Dendritic cell treated with granulocyte-macrophage colony-stimulating factor and Interleukin-4, amounts not matched to agents 40 ng/mL and 50 ng/mL, for 4 days (primary cell): ENCODE measurements at regions not wholly inside any gene's neighbourhood (a gene's known extent, or its start where the extent isn't known, plus 50 kb on each side); places are given as distances from the start of the nearest gene placed in this dataset.
A peak's percentile ranks its signal among the peaks of the same experiment; 100 is the strongest.

Source experiments
- H3K27ac Mint-ChIP-seq: one replicate; pipeline ENCODE4 v1.8.0; 2022; ENCODE audit warnings: mild to moderate bottlenecking, mixed read lengths
- H3K27me3 Mint-ChIP-seq: one replicate; pipeline ENCODE4 v1.8.0; 2022; ENCODE audit warnings: mild to moderate bottlenecking, mixed read lengths
- H3K36me3 Mint-ChIP-seq: one replicate; pipeline ENCODE4 v1.8.0; 2022; ENCODE audit warnings: low read depth, mixed read lengths
- H3K4me1 Mint-ChIP-seq: one replicate; pipeline ENCODE4 v1.8.0; 2022; ENCODE audit warnings: low read depth, mixed read lengths
- H3K4me3 Mint-ChIP-seq: one replicate; pipeline ENCODE4 v1.8.0; 2022; ENCODE audit warnings: mild to moderate bottlenecking, moderate library complexity, mixed read lengths
- H3K9me3 Mint-ChIP-seq: one replicate; pipeline ENCODE4 v1.8.0; 2022; ENCODE audit warnings: mixed read lengths
- intact Hi-C: fragments of 100-400 bp; cut with micrococcal nuclease; formaldehyde crosslinking; loops from one replicate; pipeline ENCODE4 v1.15.0; 2022

DNA sequence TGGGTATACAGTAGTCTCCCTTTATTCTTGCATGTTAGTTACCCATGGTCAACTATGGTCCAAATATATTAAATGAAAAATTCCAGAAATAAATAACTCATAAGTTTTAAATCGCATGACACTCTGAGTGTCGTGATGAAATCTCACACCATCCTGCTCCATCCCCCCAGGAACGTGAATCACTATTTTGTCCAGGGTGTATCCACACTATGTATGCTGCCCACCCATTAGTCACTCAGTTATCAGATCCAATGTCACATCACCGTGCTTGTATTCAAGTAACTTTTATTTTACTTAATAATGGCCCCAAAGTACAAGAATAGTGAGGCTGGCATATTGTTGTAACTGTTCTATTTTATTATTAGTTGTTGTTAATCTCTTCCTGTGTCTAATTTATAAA, 115.8 kb upstream of the SERP2 start:
- no peak overlapping the region for H3K27ac Mint-ChIP-seq
- H3K4me1 Mint-ChIP-seq = peaks cover 20% of the 10 kb centered on the region
- peaks cover 56% of the 10 kb centered on the region for H3K27me3 Mint-ChIP-seq
- no peaks in the 10 kb centered on the region for H3K36me3 Mint-ChIP-seq
- H3K4me3 Mint-ChIP-seq = no peak overlapping the region
- intact Hi-C loops = loop anchor here (10.0 kb wide), 1 partner anchor 113 kb away; no protein-coding TSS in a partner anchor
- no peaks in the 10 kb centered on the region for H3K9me3 Mint-ChIP-seq

DNA sequence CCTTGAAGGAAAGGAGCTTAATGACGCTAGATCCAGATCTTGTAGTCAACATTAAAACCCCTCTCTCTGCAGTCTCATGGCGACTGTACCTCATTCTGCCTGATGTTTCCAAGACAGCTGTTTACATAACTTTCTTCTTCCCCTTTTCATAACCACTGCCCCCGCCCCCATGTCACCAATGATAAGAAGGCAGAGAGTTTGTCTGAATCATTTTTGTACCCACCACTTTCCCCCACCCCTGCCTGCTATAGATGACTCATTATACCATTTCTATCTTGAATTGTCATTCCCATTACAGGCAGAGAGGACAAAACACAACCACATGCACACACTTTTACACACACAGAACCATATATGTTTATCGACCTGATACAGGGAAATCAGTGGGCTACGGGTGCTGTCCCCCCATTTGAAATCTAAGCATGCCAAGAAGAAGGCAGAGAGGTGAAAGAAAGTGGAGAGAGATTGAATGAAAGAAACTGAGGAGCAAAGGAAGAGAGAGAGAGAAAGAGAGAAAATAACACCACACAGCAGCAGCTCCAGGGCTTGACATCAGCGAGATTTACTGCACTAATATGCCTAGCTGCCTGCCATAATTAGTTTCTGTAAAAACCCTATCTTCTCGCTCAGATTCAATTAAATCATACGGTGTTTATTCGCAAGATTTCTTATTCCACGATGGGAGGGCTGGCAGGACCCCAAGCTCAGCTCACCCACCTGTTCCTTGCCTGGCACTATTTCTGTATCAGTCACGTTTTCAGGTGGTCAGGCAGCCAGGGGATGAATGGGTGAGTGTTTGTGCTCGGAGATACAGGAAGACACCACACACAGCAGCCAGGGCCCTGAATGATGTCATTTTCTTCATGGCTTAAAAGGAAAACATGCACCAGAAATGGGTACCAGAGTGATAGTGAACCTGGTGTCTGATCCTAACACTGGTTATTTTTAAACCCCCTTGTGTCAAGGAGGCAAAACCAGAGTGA, 114.3 kb upstream of the SERP2 start:
- intact Hi-C loops = loop anchor here (10.0 kb wide), 1 partner anchor 115 kb away; no protein-coding TSS in a partner anchor
- Mint-ChIP-seq H3K36me3 (no peaks in the 10 kb centered on the region), H3K9me3 (no peaks in the 10 kb centered on the region), H3K4me3 (peak overlapping the region; percentile 71), H3K27ac (peak overlapping the region; percentile 70), H3K27me3 (peaks cover 51% of the 10 kb centered on the region), H3K4me1 (peaks cover 22% of the 10 kb centered on the region)

DNA sequence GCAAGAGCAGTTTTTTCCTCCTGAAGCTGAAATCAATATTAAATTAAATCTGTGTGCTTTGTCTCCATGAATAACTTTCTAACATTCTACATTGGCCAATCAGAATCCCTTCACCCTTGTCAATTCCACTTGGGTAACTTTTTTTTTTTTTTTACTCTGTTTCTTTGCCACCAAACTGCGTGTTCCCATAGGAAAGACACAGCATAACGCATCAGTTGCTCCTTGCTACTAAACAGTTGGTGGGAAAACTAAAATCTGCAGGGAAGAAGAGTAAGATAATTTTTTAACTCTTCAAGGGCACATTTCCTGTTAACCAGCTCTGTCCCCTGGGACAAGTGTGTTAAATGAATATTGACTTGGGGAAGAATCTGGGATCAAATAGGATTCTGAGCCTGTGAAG, 113.3 kb upstream of the SERP2 start:
- H3K27me3 Mint-ChIP-seq = peaks cover 45% of the 10 kb centered on the region
- H3K27ac Mint-ChIP-seq = no peak overlapping the region
- H3K4me1 Mint-ChIP-seq = peaks cover 27% of the 10 kb centered on the region
- intact Hi-C loops = no loop called here
- H3K4me3 Mint-ChIP-seq = no peak overlapping the region
- no peaks in the 10 kb centered on the region for H3K36me3 Mint-ChIP-seq
- no peaks in the 10 kb centered on the region for H3K9me3 Mint-ChIP-seq

DNA sequence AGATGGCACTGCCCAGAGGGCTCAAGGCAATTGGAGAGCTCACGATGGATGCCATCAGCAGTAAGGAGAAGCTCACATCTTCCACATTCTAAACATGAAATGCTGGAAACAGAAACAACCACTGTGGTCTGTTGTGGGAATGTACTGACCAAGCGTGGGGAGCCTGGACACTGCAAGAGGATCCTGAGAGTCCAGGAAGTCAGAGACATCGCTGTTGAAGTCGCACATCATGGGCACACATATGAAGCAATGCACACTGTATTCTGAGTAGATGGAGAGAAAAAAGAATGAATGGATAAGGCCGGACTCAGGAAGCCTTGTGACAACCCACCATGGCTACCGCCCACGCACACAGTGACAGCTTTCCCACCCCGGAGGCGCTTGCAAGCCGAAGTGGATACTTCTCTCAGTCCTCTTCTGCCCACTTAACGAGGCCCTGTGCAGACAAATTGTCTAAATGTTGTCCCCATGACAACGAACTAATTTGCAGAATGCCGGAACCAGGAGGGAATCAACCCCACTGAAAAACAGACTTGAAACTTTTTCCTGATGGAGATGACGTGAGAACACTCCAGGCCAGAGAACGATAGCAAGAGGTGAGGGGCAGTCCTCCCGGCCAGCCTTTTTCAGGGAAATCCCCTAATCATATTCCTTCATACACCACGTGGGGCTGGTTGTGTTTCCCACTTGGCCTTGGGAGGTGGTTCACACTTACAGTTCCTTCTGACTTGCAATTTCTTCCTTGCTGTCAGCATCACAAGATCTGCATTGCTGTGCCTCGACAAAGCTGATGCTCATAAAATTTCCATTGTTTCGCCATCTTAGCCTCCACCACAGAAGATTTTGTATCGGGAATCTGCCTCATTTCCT, 109.6 kb upstream of the SERP2 start:
- Mint-ChIP-seq H3K36me3 (no peaks in the 10 kb centered on the region), H3K27ac (no peak overlapping the region), H3K4me1 (peaks cover 24% of the 10 kb centered on the region), H3K27me3 (peaks cover 57% of the 10 kb centered on the region), H3K9me3 (no peaks in the 10 kb centered on the region), H3K4me3 (no peak overlapping the region)
- intact Hi-C loops = no loop called here

DNA sequence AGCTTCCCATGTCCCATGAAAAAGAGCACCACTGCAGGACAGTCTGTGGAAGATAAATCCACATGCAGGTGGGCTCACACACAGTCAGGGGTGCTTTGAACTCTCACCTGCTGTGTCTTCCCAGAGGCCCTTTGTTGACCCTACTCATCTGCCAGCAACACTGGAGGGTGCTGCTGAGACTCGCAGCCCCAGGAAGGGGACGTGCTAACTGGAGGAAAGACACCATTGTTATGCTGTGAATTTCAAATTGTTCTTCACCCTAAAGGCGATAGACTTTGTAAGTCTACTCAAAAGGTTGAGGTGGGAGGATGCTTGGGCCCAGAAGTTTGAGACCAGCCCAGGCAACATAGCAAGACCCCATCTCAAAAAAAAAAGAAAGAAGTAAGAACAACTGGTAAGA, 107.3 kb upstream of the SERP2 start:
- H3K27ac Mint-ChIP-seq = no peak overlapping the region
- H3K4me1 Mint-ChIP-seq = peaks cover 9% of the 10 kb centered on the region
- H3K27me3 Mint-ChIP-seq = peaks cover 66% of the 10 kb centered on the region
- no peaks in the 10 kb centered on the region for H3K36me3 Mint-ChIP-seq
- no peak overlapping the region for H3K4me3 Mint-ChIP-seq
- no peaks in the 10 kb centered on the region for H3K9me3 Mint-ChIP-seq
- intact Hi-C loops = no loop called here

DNA sequence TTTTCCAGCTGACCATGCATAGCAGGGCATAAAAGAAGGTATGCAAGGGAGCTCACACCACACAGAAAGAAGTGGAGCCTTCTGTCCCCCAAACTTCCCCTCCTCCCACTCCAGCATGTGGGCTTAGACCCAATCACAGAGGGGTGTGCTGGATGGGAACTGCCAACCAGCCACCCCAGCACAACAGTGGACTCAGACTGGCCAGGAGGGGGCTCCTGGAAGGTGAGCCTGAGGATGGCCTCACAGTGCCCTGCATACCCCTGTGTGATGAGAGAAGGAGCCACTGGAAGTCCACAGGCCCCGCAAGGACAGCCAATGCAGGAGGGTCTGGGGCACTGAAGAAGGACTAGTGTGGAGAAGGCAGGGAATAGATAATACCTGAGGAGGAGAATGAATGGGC, 106.9 kb upstream of the SERP2 start:
- no peaks in the 10 kb centered on the region for H3K36me3 Mint-ChIP-seq
- H3K27me3 Mint-ChIP-seq = peaks cover 65% of the 10 kb centered on the region
- peaks cover 6% of the 10 kb centered on the region for H3K4me1 Mint-ChIP-seq
- no peak overlapping the region for H3K4me3 Mint-ChIP-seq
- H3K27ac Mint-ChIP-seq = no peak overlapping the region
- H3K9me3 Mint-ChIP-seq = no peaks in the 10 kb centered on the region
- intact Hi-C loops = no loop called here

DNA sequence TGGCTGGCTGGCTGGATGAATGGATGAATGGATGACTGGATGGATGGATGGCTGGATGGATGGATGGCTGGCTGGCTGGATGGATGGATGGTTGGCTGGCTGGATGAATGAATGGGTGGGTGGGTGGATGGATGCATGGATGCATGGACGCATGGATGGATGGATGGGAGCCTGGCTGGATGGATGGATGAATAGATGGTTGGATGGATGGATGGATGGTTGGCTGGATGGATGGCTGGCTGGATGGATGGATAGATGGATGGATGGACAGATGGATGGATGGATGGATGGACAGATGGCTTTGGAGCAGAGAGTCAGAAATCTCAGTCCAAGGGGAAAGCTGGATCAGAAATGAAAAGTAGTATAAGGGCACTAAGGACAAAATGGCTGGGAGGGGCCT, 106.4 kb upstream of the SERP2 start:
- Mint-ChIP-seq H3K36me3 (no peaks in the 10 kb centered on the region), H3K9me3 (no peaks in the 10 kb centered on the region), H3K4me3 (no peak overlapping the region), H3K27ac (no peak overlapping the region), H3K27me3 (peaks cover 64% of the 10 kb centered on the region), H3K4me1 (peaks cover 6% of the 10 kb centered on the region)
- intact Hi-C loops = no loop called here

DNA sequence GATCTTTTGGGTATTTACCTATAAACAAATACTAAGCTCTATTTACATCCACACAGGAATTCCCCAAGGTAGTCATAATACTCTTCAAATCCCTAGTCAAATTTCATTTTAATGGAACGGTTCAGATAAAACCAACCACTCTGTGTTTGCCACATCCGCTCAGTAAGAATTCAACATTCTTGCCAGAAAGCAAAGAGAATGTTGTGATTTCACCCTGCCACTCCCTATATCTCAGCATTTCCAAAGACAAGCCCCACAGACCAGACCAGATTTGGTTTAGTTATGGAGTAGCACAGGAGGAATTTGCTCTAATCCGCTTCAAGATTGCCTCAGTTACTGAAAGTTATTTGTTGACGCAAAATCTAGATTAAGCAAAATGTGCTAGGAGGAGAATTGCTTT, 105.6 kb upstream of the SERP2 start:
- intact Hi-C loops = no loop called here
- Mint-ChIP-seq H3K4me3 (no peak overlapping the region), H3K4me1 (peaks cover 6% of the 10 kb centered on the region), H3K36me3 (no peaks in the 10 kb centered on the region), H3K9me3 (no peaks in the 10 kb centered on the region), H3K27me3 (peaks cover 66% of the 10 kb centered on the region), H3K27ac (no peak overlapping the region)

DNA sequence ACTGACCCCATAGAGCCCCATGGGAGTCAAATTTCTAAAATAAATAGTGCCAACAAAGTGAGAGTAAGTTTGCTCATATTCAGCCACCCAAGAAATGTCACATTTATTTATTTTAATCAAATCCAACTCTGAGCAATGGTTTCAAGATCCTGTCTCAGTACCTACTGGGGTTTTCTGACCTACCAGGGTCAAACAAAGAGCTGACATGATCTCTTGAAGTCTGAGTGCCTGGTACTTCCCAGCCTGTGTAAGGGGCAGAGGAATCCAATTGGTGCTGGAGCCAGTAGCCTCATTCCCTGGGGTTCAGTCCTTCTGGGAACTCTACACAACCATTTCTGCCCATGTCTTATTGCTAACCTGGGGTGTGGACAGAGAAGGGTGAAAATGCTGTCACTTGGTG, 104.6 kb upstream of the SERP2 start:
- Mint-ChIP-seq H3K27me3 (peaks cover 63% of the 10 kb centered on the region), H3K4me1 (peaks cover 6% of the 10 kb centered on the region), H3K9me3 (no peaks in the 10 kb centered on the region), H3K36me3 (no peaks in the 10 kb centered on the region), H3K4me3 (no peak overlapping the region), H3K27ac (no peak overlapping the region)
- intact Hi-C loops = no loop called here

DNA sequence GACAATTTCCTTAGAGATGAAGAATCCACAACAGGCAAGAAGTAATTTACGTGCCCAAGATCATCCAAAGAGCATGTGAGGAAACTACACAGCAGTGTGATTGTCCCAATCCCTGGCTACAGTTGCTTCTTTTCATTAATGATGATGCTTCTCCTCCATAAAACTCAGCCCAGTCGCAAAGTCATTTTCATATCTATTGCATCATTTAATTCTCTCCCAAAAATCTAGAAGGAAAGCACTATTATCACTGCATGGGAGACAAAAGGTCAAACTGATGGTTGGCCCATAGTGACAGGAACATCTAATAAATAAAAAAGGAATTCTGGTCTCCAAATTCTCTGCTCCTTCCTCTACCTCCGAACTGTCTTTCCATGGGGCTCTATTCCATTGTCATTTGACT, 103.5 kb upstream of the SERP2 start:
- Mint-ChIP-seq H3K9me3 (no peaks in the 10 kb centered on the region), H3K36me3 (no peaks in the 10 kb centered on the region), H3K4me1 (peaks cover 6% of the 10 kb centered on the region), H3K4me3 (no peak overlapping the region), H3K27me3 (peaks cover 58% of the 10 kb centered on the region), H3K27ac (no peak overlapping the region)
- intact Hi-C loops = no loop called here

DNA sequence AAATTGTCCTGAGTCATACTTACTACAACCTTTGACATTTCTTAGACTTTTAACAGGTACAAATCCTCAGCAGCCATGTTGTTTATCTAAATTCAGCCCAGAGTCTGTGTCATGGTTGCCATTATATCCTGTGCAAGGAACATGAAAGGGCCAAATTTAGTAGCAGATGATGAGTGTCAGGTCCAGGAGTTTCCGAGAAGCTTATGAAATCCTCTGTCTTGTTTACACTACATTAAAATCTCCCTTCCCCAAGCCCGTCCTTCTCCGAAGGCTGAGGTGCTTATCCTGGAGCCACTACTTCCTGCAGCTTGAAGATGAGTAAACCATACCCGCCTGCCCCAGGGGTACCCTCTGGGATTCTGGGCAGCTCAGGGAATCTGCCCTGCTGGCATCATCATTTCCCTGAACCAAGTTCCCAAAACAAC, 102.6 kb upstream of the SERP2 start:
- H3K27ac Mint-ChIP-seq = no peak overlapping the region
- peaks cover 55% of the 10 kb centered on the region for H3K27me3 Mint-ChIP-seq
- H3K36me3 Mint-ChIP-seq = no peaks in the 10 kb centered on the region
- no peak overlapping the region for H3K4me3 Mint-ChIP-seq
- intact Hi-C loops = no loop called here
- H3K4me1 Mint-ChIP-seq = peaks cover 6% of the 10 kb centered on the region
- no peaks in the 10 kb centered on the region for H3K9me3 Mint-ChIP-seq

DNA sequence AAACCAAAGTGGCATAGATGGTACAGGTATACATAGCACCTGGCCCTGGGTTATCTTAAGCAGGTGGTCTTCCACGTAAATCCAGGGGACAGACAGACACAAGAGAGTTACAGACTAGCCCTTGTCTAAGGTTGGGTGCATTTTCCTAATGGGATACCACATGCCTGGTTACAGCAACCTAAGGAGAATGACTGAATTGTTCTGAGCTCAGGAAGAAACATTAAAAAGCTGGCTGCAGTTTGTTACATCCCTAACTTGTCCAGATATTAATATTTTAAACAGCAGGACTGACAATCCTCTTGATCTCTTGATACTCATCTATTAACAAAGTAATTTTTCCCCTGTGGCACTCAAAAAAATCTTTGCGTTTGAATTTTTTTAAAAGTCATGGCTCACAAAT, 102.2 kb upstream of the SERP2 start:
- Mint-ChIP-seq H3K27ac (no peak overlapping the region), H3K9me3 (peaks cover under 1% of the 10 kb centered on the region), H3K27me3 (peaks cover 51% of the 10 kb centered on the region), H3K36me3 (no peaks in the 10 kb centered on the region), H3K4me1 (peaks cover 6% of the 10 kb centered on the region), H3K4me3 (no peak overlapping the region)
- intact Hi-C loops = no loop called here

DNA sequence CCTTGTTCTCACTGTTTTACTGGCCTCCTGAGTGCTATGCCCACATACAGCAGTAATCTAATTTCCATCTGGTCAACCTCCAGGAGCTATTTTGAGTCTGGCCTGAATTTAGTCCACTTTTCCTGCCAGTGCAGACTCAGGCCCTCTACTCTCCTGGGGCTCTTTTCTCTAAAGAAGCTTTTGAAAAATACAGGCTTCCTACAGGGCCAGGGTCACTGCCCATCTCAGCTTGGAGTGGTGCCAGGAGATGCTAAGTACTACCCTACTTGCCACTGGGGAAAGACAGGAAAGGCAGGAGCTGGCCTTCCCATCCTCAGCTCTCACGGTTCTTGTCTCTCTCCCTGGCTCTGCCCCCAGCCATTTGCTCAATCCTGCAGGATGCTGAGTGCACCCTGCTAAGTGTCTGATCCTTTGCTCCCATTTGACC, 101.7 kb upstream of the SERP2 start:
- Mint-ChIP-seq H3K4me3 (no peak overlapping the region), H3K27ac (no peak overlapping the region), H3K27me3 (peaks cover 46% of the 10 kb centered on the region), H3K36me3 (no peaks in the 10 kb centered on the region), H3K9me3 (peaks cover 5% of the 10 kb centered on the region), H3K4me1 (peaks cover 6% of the 10 kb centered on the region)
- intact Hi-C loops = no loop called here

DNA sequence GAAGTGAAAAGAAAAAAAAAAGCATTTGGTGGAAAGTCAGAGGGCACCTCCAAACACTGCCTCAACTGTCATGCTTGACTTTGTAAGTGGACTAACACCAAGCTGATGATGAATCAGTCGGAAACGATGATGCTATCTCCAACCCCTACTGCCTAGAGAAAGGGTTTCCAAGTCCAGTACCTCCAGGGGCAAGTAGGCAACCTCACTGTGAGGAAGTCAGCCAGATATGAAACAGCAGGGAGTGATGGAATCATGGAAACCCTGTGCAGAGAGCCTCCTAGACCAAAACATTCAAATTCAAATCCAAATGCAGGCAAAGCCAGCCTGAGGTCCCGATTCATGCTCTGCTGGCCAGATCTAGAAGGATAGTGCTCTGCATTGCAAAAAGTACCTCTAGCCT, 100.9 kb upstream of the SERP2 start:
- peaks cover 42% of the 10 kb centered on the region for H3K27me3 Mint-ChIP-seq
- no peaks in the 10 kb centered on the region for H3K36me3 Mint-ChIP-seq
- no peak overlapping the region for H3K27ac Mint-ChIP-seq
- intact Hi-C loops = no loop called here
- H3K9me3 Mint-ChIP-seq = peaks cover 12% of the 10 kb centered on the region
- peaks cover 6% of the 10 kb centered on the region for H3K4me1 Mint-ChIP-seq
- H3K4me3 Mint-ChIP-seq = no peak overlapping the region
